GM18873 (cell line): ENCODE measurements at regions not wholly inside any gene's neighbourhood (a gene's known extent, or its start where the extent isn't known, plus 50 kb on each side); places are given as distances from the start of the nearest gene placed in this dataset.

Source experiments
- ATAC-seq: cut with Tn5 transposase; IDR thresholded peaks from one replicate; pipeline ENCODE4 v1.9.1; 2021; ENCODE audit warnings: mild to moderate bottlenecking, moderate library complexity, moderate number of reproducible peaks; ENCODE audit not compliant: unreplicated experiment, low FRiP score

- ATAC-seq = no peak
Observed at GRCh38 chr9:96135076-96135752, 166.8 kb downstream of the HSD17B3 start.

GRCh38 chr9:96133321-96134021 is 168.5 kb downstream of the HSD17B3 start:
- no peak for ATAC-seq

GRCh38 chr9:96131825-96132224 is 170.2 kb downstream of the HSD17B3 start:
- ATAC-seq = no peak

- no peak for ATAC-seq
Observed at GRCh38 chr9:96130970-96131369, 171.0 kb downstream of the HSD17B3 start.

GRCh38 chr9:96129747-96130146 is 172.2 kb downstream of the HSD17B3 start:
- no peak for ATAC-seq

- no peak for ATAC-seq
Observed at GRCh38 chr9:96128880-96129279, 173.1 kb downstream of the HSD17B3 start.

GRCh38 chr9:96126321-96126881 is 175.6 kb downstream of the HSD17B3 start:
- no peak for ATAC-seq

- no peak for ATAC-seq
Observed at GRCh38 chr9:96125624-96126023, 176.4 kb downstream of the HSD17B3 start.

- ATAC-seq = no peak
Observed at GRCh38 chr9:96122751-96123150, 179.2 kb downstream of the HSD17B3 start.

GRCh38 chr9:96122282-96122681 is 179.7 kb downstream of the HSD17B3 start:
- no peak for ATAC-seq

- no peak for ATAC-seq
Observed at GRCh38 chr9:96121136-96121535, 180.8 kb downstream of the HSD17B3 start.

- no peak for ATAC-seq
Observed at GRCh38 chr9:96117398-96118080, 184.4 kb downstream of the HSD17B3 start.

- ATAC-seq = no peak
Observed at GRCh38 chr9:96116275-96117064, 185.5 kb downstream of the HSD17B3 start.

- no peak for ATAC-seq
Observed at GRCh38 chr9:96115836-96116235, 186.1 kb downstream of the HSD17B3 start.

GRCh38 chr9:96113032-96113431 is 188.9 kb downstream of the HSD17B3 start:
- ATAC-seq = no peak

GRCh38 chr9:96109680-96110351 is 192.2 kb downstream of the HSD17B3 start:
- ATAC-seq = no peak

GRCh38 chr9:96108691-96109380 is 193.1 kb downstream of the HSD17B3 start:
- no peak for ATAC-seq

GRCh38 chr9:96107436-96107835 is 194.5 kb downstream of the HSD17B3 start:
- no peak for ATAC-seq
